Testis (tissue), 2 donors: ENCODE measurements at regions not wholly inside any gene's neighbourhood (a gene's known extent, or its start where the extent isn't known, plus 50 kb on each side); places are given as distances from the start of the nearest gene placed in this dataset.

Source experiments
- CTCF ChIP-seq, 3 experiments: fragments of 450-650 bp in 2 of 3; fragments of 200-600 bp in 1 of 3; sonication (generic) in 1 of 3; IDR thresholded peaks; one replicate each; pipeline ENCODE4 v1.5.1; 2016 to 2019; ENCODE audit warnings: antibody characterized with exemption in 3 of 3, mild to moderate bottlenecking in 2 of 3, moderate library complexity in 1 of 3
- POLR2A ChIP-seq: fragments of 450-650 bp; IDR thresholded peaks from one replicate; pipeline ENCODE4 v1.6.1; 2017; ENCODE audit warnings: antibody characterized with exemption, mild to moderate bottlenecking, moderate library complexity

GRCh38 chr14:29493849-29494248, 433.8 kb downstream of the PRKD1 start:
- no peak for TF ChIP-seq CTCF (IDR thresholded peaks at IDR 0.05)
- no peak for TF ChIP-seq POLR2A
